ENCODE measurements at regions not wholly inside any gene's neighbourhood (a gene's known extent, or its start where the extent isn't known, plus 50 kb on each side); places are given as distances from the start of the nearest gene placed in this dataset.

- no peak for TF ChIP-seq CTCF (IDR thresholded peaks at IDR 0.05; ENCODE audit: insufficient read depth, low read depth, low read length, missing control alignments)
- no peak for DNase-seq (ENCODE audit: low read depth)
- H3K4me3 ChIP-seq (ENCODE audit: low read depth, low read length), result no peak overlapping the region
Observed at GRCh38 chr1:55600242-55600641, 385.1 kb upstream of the USP24 start.

GRCh38 chr1:55597910-55598309, 382.7 kb upstream of the USP24 start:
- H3K4me3 ChIP-seq (ENCODE audit: low read depth, low read length), result no peak overlapping the region
- no peak for DNase-seq (ENCODE audit: low read depth)
- no peak for TF ChIP-seq CTCF (IDR thresholded peaks at IDR 0.05; ENCODE audit: insufficient read depth, low read depth, low read length, missing control alignments)

- no peak overlapping the region for H3K4me3 ChIP-seq (ENCODE audit: low read depth, low read length)
- TF ChIP-seq CTCF (IDR thresholded peaks at IDR 0.05; ENCODE audit: insufficient read depth, low read depth, low read length, missing control alignments), result no peak
- no peak for DNase-seq (ENCODE audit: low read depth)
Observed at GRCh38 chr1:55594701-55595100, 379.5 kb upstream of the USP24 start.

GRCh38 chr1:55593298-55593697, 378.1 kb upstream of the USP24 start:
- H3K4me3 ChIP-seq (ENCODE audit: low read depth, low read length), result no peak overlapping the region
- TF ChIP-seq CTCF (IDR thresholded peaks at IDR 0.05; ENCODE audit: insufficient read depth, low read depth, low read length, missing control alignments), result no peak
- no peak for DNase-seq (ENCODE audit: low read depth)

- no peak for TF ChIP-seq CTCF (IDR thresholded peaks at IDR 0.05; ENCODE audit: insufficient read depth, low read depth, low read length, missing control alignments)
- H3K4me3 ChIP-seq (ENCODE audit: low read depth, low read length), result no peak overlapping the region
- no peak for DNase-seq (ENCODE audit: low read depth)
Observed at GRCh38 chr1:55592122-55592521, 377.0 kb upstream of the USP24 start.

- no peak overlapping the region for H3K4me3 ChIP-seq (ENCODE audit: low read depth, low read length)
- DNase-seq (ENCODE audit: low read depth), result no peak
- TF ChIP-seq CTCF (IDR thresholded peaks at IDR 0.05; ENCODE audit: insufficient read depth, low read depth, low read length, missing control alignments), result no peak
Observed at GRCh38 chr1:55589671-55590297, 374.6 kb upstream of the USP24 start.

- no peak for DNase-seq (ENCODE audit: low read depth)
- TF ChIP-seq CTCF (IDR thresholded peaks at IDR 0.05; ENCODE audit: insufficient read depth, low read depth, low read length, missing control alignments), result no peak
- H3K4me3 ChIP-seq (ENCODE audit: low read depth, low read length), result no peak overlapping the region
Observed at GRCh38 chr1:55588309-55588708, 373.1 kb upstream of the USP24 start.
